NB4 (cell line): ENCODE measurements at regions not wholly inside any gene's neighbourhood (a gene's known extent, or its start where the extent isn't known, plus 50 kb on each side); places are given as distances from the start of the nearest gene placed in this dataset.
"Not testable (repeated sequence)": the region's sequence is repeated elsewhere in the genome, so short reads cannot be mapped to it uniquely, and the experiment has no call there.

Source experiments
- DNase-seq: peaks from one replicate; pipeline ENCODE4 v3.0.0; 2010; ENCODE audit warnings: low read depth
- H3K4me3 ChIP-seq: one replicate; pipeline ENCODE4 v1.5.1; 2011; ENCODE audit warnings: mild to moderate bottlenecking, low read depth, low read length, moderate library complexity
- MAX ChIP-seq: IDR thresholded peaks from 2 replicates; pipeline ENCODE4 v1.6.1; 2011; ENCODE audit warnings: low read depth, low read length
- MYC ChIP-seq: IDR thresholded peaks from 2 replicates; pipeline ENCODE4 v1.6.1; 2011; ENCODE audit warnings: low read depth, low read length
- POLR2A ChIP-seq: IDR thresholded peaks from 2 replicates; pipeline ENCODE4 v1.6.1; 2011; ENCODE audit warnings: mild to moderate bottlenecking; ENCODE audit not compliant: insufficient read length; ENCODE audit errors: extremely low read depth
- TF ChIP-seq, protein P1 (sequence below): IDR thresholded peaks from one replicate; pipeline ENCODE4 v1.5.1; 2012; ENCODE audit warnings: low read depth, low read length

- no peak overlapping the region for H3K4me3 ChIP-seq
- DNase-seq, result no peak
- TF ChIP-seq, protein P1, sequence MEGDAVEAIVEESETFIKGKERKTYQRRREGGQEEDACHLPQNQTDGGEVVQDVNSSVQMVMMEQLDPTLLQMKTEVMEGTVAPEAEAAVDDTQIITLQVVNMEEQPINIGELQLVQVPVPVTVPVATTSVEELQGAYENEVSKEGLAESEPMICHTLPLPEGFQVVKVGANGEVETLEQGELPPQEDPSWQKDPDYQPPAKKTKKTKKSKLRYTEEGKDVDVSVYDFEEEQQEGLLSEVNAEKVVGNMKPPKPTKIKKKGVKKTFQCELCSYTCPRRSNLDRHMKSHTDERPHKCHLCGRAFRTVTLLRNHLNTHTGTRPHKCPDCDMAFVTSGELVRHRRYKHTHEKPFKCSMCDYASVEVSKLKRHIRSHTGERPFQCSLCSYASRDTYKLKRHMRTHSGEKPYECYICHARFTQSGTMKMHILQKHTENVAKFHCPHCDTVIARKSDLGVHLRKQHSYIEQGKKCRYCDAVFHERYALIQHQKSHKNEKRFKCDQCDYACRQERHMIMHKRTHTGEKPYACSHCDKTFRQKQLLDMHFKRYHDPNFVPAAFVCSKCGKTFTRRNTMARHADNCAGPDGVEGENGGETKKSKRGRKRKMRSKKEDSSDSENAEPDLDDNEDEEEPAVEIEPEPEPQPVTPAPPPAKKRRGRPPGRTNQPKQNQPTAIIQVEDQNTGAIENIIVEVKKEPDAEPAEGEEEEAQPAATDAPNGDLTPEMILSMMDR, result no peak
- no peak for TF ChIP-seq MYC
- no peak for TF ChIP-seq POLR2A
- TF ChIP-seq MAX, result no peak
Measured at GRCh38 chr6:159522877-159523547, 170.0 kb downstream of the SOD2 start.

DNA sequence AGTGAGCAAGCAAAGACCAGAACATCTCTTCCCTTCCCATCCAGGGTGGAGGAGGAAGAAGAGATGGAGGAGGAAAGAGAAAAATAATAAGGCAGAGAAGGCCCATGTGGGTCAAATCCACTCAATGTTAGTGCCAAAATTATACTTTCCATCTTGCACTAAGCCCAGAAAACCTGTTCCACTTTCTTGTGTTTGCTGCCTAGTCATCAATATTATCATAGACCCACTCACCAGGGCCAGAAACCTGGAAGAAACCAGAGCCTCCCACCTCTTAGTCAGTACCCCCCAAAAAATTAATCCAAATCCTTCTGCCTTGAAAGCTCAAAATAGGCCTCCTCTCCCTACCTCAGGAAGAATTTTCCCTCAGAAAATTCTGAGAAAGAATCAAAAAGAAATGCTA lies 171.1 kb downstream of the SOD2 start:
- TF ChIP-seq, protein P1, result no peak
- no peak for DNase-seq
- H3K4me3 ChIP-seq, result no peak overlapping the region

GRCh38 chr6:159520002-159520401 lies 173.0 kb downstream of the SOD2 start:
- no peak overlapping the region for H3K4me3 ChIP-seq
- TF ChIP-seq MAX (no peak), POLR2A (no peak), MYC (no peak)
- TF ChIP-seq, protein P1, result no peak
- no peak for DNase-seq

DNA sequence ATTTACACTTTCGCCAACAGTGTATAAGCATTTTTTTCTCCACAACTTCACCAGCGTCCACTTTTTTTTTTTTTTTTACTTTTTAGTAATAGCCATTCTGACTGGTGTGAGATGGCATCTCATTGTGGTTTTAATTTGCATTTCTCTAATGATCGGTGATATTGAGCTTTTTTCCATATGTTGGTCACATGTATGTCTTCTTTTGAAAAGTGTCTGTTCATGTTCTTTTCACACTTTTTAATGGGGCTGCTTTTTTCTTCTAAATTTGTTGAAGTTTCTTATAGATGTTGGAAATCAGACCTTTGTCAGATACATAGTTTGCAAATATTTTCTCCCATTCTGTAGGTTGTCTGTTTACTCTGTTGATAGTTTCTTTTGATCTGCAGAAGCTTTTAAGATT lies 177.2 kb downstream of the SOD2 start:
- DNase-seq, H3K4me3 ChIP-seq: not testable (repeated sequence)

GRCh38 chr6:159513914-159514313 lies 179.1 kb downstream of the SOD2 start:
- H3K4me3 ChIP-seq, result no peak overlapping the region
- TF ChIP-seq, protein P1, result no peak
- TF ChIP-seq POLR2A (no peak), MYC (no peak), MAX (no peak)
- DNase-seq, result no peak

DNA sequence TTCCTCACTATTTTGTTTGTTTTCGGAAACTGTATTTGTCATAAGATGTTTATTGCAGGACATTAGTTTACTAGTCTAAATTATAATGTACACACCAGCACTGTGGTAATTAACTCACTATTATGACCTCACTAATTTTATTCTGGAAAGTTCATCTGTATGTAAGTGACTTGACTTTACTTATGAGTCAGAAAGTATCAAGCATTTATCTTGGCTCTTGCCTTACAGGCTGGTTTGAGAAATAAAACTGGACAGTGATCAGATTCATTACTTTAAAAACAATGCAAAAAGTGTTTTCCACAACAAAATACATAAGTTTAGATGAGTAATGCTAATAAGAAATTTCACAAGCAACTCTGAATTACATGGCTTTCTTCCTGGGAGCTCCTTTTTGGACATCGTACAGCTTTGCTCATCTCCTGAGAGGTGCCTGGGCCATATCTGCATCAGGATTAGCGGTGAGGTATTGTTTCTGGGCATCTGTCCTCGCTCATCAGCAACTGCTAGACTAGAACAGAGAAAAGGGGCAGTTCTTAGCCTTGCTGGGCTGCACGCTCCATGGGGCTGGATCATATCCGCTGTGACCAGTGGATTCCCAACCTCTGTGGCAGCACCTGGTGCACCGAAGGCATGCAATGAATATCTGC lies 179.8 kb downstream of the SOD2 start:
- TF ChIP-seq MYC (no peak), POLR2A (no peak), MAX (no peak)
- TF ChIP-seq, protein P1, result no peak
- no peak overlapping the region for H3K4me3 ChIP-seq
- DNase-seq, result no peak
